NCI-H1105 (cell line): ENCODE measurements at regions not wholly inside any gene's neighbourhood (a gene's known extent, or its start where the extent isn't known, plus 50 kb on each side); places are given as distances from the start of the nearest gene placed in this dataset.

Source experiments
- DNase-seq: peaks from one replicate; lab custom pipeline; 2025; lab: John Stamatoyannopoulos, UW

- no peak for DNase-seq
These were observed 235.7 kb downstream of the HTR1A start for GRCh38 chr5:63726496-63726895.

- DNase-seq: no peak
These were observed 243.1 kb downstream of the HTR1A start for GRCh38 chr5:63719147-63719546.

GRCh38 chr5:63700241-63700640 lies 262.0 kb downstream of the HTR1A start:
- no peak for DNase-seq

DNA sequence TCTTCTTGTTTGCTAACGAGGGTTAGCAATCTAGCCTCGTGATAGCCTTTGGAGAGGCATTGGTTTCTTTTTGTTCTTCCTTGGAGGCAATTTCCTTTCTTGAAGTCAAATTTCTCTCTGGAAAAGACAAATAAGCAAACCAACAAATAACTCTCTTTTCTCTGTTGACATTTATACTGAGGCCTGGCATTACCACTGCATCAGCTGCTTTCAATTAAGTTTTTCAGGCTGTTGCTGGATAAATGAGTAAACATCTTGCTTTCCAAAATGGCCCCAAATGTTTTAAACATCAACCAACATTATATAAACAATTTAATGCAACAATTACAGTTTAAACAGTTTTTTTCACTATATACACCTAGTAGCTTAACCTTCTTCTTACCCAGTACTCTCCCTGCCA lies 264.4 kb downstream of the HTR1A start:
- no peak for DNase-seq

DNA sequence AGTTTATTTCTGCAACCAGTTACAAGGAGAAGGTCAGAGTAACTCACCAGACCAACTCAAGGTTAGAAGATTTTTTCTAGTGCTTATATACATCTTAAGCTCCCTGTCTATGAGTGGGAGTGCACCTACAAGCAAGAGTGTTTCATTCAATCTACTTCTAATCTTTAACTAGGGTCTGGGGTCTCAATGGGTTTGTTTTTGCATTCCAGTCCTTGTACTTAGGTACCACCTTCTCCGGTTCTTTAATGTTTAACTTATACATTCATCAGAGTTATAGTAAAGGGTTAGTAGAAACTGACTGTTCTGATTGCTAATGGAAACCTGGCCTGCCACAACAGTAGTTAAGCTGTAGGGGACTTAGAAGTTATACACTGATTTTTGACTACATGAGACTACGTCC lies 271.7 kb downstream of the HTR1A start:
- DNase-seq: no peak

DNA sequence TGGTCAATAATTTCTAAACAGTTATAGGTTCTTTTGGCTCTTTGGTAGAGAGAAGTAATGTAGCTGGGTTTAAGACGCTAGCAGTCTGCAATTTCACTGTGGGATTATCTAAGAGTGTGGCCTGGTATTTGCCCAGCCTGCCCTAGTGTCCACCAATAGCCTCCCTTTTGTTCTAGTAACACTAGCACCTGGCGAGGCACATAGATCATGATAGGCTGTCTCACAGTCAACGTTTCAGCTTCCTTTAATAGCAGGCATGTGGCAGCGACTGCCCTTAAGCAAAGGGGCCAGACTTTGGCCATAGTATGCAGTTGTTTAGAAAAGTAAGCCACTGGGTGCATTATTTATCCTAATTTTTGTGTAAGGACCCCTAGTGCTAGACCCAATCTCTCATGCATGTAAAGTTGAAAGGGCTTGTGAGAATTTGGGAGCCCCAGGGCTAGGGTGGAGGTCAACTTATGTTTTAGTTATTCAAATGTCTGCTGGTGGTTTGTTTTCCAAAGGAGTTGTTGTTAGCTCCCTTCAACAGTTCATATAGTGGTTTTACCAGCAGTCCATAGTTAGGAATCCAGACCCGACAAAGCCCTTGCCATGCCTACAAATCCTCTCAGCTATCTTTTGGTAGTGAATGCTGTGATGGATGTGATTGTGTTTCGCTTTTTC lies 274.3 kb downstream of the HTR1A start:
- DNase-seq: no peak

DNA sequence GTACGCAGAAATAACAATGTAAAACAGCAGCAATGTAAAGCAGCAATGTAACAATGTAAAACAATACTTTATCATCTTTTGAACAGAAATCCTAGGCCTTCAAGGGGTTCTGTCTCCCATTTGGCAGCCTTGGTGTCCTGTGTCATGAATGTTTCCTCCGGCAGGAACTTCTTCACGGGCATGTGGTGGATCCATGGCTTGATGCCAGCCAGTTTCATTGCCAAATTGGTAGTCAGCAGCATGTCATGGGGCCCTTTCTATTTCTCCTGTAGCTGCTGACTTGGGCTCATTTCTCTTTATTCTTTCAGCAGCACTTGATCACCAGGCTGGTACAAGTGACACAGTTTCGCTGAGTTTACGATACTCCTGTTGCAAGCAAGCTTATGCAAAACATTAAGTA lies 275.3 kb downstream of the HTR1A start:
- no peak for DNase-seq

- DNase-seq: no peak
These were observed 276.1 kb downstream of the HTR1A start for GRCh38 chr5:63686181-63686580.

DNA sequence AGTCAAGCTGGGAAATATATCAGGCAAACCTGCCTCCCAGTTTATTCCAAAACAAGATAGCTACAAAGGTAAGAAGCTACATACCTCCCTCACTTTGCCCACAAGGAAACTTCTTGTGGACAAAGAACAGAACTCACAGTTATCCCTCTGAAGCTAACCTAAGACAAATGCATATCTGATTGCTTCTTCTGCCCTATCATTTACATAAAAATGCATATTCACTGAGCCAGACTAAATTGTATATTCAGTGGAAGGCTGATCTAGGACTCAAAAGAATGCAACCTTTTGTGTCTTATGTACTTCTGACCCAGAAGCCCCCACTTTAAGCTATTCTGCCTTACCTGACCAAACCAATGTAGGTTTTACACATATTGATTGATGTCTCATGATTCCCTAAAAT lies 276.8 kb downstream of the HTR1A start:
- no peak for DNase-seq

DNA sequence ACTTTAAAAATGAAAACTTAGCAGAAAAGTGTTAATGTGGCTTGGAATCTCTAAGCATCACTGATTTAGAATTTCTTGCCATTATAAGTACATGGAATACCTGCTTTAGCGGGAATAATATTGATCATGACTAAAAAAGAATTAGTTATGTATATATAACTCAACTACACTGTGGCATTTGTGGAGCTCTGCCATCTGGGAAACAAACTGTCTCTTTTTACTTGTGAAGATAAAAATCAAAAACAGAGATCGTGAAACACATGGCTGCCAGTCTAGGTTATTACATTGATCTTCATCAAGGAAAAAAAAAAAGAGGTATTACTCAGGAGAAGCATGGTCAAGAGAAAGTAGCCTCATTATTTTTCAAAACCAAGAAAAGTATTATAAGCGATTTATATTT lies 287.4 kb downstream of the HTR1A start:
- no peak for DNase-seq

- no peak for DNase-seq
These were observed 307.2 kb downstream of the HTR1A start for GRCh38 chr5:63655043-63655442.

DNA sequence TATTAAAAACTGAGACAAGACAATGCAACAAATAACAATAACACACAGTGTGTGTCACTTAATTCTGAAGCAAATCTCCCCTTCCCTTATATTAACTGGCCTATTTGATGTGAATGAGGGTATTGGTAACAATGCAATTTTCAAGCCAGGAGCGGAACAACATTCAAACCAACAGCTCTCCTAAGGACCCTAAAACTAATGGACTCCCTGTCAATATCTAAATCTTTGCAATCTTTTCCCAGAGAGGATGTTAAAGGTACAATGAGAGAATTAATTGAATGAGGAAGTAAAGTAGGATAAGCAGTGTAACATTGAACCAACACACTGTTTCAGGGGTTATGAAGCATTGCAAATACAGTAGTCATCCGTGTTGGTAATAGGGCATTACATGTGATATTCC lies 311.7 kb downstream of the HTR1A start:
- DNase-seq: no peak

GRCh38 chr5:63648376-63648775 lies 313.9 kb downstream of the HTR1A start:
- DNase-seq: no peak

DNA sequence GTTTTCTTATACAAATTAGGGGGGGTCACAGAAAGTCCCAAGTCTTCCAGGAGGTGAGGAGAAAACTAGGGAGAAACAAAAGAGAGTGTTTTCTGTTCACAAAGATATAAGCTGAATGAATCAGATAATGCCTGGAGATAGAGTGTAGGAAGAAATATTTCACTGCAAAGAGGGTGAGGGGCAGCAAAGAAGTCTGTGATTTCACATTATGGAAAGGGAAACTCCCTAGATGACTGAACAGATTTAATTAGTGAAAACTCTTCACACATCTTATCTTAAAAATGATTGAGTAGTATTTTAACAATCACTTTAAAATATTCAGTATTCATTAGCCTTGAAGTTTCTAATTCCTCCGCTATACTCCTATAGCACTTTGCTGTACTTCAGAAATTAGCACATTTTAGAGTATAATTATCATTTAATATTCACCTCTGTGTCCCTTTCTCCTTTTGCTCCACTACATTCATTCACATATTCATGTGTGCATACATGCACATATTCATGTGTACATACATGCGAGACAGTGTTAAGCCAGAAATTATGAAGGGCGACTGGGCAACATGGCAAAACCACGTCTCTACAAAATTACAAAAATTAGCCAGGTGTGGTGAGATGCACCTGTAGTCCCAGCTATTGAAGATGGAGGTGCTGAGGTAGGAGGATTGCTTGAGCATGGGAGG lies 332.2 kb downstream of the HTR1A start:
- no peak for DNase-seq

GRCh38 chr5:63613442-63613841 lies 348.8 kb downstream of the HTR1A start:
- DNase-seq: no peak

GRCh38 chr5:63603996-63604395 lies 358.2 kb downstream of the HTR1A start:
- DNase-seq: no peak

DNA sequence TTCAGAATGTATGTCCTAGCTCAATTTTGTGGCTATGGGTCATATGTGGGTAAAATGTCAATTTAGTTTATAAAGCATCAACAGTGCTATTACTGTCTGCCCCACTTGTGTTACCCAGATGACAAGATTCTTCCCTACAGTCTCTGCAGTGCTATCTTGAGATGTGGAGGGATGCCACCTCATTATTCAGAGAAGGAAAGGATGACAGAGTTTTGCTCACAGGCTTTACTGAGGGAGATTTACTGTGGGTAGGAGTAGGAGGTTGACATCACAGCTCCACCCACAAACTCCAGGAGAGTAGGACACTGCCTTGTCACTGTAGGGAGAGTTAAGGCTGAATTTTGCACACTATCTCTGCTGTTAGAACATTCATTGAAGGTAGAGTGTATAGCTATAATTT lies 359.3 kb downstream of the HTR1A start:
- DNase-seq: no peak

GRCh38 chr5:63596254-63596653 lies 366.0 kb downstream of the HTR1A start:
- no peak for DNase-seq

- no peak for DNase-seq
These were observed 388.9 kb downstream of the HTR1A start for GRCh38 chr5:63573380-63573779.

- no peak for DNase-seq
These were observed 389.5 kb downstream of the HTR1A start for GRCh38 chr5:63572740-63573139.

GRCh38 chr5:63570752-63571151 lies 391.5 kb downstream of the HTR1A start:
- no peak for DNase-seq

DNA sequence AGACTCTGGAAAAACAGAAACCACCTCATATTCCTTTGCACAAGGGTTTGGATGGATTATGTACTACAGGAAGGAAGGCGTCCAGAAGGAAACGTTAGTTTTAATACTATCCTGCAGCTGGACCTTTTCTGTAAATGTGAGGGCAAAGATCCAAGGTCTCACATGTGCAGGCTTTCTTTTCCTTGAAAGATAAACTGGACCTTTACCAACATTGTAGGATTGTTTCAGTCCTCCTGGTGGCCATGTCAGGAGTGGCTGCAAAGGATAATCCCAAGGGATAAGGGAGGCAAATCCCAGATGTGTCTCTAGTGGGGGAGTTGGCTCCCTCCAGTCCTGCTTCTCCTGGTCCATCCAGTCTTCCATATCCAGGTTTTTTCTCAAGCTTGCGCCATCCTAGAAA lies 397.5 kb downstream of the HTR1A start:
- DNase-seq: peak; percentile 1

DNA sequence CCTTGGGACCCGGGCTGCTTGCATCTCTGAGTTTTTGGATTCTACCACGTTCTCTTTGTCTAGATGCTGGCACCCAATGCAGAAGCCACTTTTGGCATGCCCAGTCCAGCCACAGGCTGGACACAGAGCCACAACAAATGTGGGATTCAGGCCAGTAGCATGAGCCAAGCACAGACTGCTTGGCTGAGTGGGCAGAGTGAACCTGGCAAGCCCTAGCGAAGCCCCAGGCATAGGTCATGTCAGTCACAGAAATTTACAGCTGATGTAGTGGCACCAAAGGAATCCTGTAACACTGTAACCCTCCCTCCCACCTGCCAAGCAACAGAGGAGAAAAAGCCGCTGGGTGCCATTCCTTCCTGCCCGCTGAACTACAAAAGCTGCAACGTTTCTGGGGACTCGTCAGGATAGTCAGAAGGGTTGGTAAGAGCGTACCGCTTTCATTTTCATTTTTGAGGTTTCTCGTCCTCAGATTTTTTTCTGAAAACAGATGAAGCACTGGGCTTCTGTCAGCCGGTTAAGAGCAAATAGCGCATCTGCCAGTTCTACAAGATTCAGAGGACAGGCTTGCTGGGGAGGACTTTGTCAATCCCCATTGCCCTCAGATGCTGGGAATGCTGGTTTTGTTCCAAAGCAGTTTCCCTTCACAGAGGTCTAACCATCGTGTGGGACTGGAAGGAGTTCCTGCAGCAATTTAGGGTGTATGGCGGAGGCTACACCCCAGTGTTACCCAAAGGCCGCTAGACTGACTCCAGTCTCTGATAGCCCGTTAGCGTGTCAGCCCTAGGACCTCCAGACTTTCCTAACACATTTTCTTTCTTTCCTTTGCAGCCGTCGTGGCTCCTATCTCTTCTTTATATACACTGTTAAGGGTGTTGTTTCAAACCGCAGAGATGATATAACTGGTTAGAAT lies 399.0 kb downstream of the HTR1A start:
- no peak for DNase-seq
